ENCODE measurements at regions not wholly inside any gene's neighbourhood (a gene's known extent, or its start where the extent isn't known, plus 50 kb on each side); places are given as distances from the start of the nearest gene placed in this dataset.

- TF ChIP-seq CTCF (IDR thresholded peaks at IDR 0.05; ENCODE audit: insufficient read depth, low read length): no peak
- no peak for DNase-seq (ENCODE audit: low read depth)
- H3K4me3 ChIP-seq (ENCODE audit: low read depth, low read length): no peak overlapping the region
Observed at GRCh38 chr18:30057398-30057797, 985.1 kb downstream of the DSC3 start.

- H3K4me3 ChIP-seq (ENCODE audit: low read depth, low read length): no peak overlapping the region
- no peak for TF ChIP-seq CTCF (IDR thresholded peaks at IDR 0.05; ENCODE audit: insufficient read depth, low read length)
- DNase-seq (ENCODE audit: low read depth): no peak
Observed at GRCh38 chr18:30056528-30056927, 986.0 kb downstream of the DSC3 start.

GRCh38 chr18:30044496-30044895, 998.0 kb downstream of the DSC3 start:
- no peak for DNase-seq (ENCODE audit: low read depth)
- TF ChIP-seq CTCF (IDR thresholded peaks at IDR 0.05; ENCODE audit: insufficient read depth, low read length): no peak
- no peak overlapping the region for H3K4me3 ChIP-seq (ENCODE audit: low read depth, low read length)

GRCh38 chr18:30039201-30039600, 1003.3 kb downstream of the DSC3 start:
- TF ChIP-seq CTCF (IDR thresholded peaks at IDR 0.05; ENCODE audit: insufficient read depth, low read length): no peak
- DNase-seq (ENCODE audit: low read depth): no peak
- no peak overlapping the region for H3K4me3 ChIP-seq (ENCODE audit: low read depth, low read length)

- no peak for TF ChIP-seq CTCF (IDR thresholded peaks at IDR 0.05; ENCODE audit: insufficient read depth, low read length)
- H3K4me3 ChIP-seq (ENCODE audit: low read depth, low read length): no peak overlapping the region
- no peak for DNase-seq (ENCODE audit: low read depth)
Observed at GRCh38 chr18:30034818-30035217, 1007.7 kb downstream of the DSC3 start.

GRCh38 chr18:30016179-30016578, 1026.4 kb downstream of the DSC3 start:
- no peak for TF ChIP-seq CTCF (IDR thresholded peaks at IDR 0.05; ENCODE audit: insufficient read depth, low read length)
- DNase-seq (ENCODE audit: low read depth): no peak

GRCh38 chr18:30004965-30005364, 1037.6 kb downstream of the DSC3 start:
- TF ChIP-seq CTCF (IDR thresholded peaks at IDR 0.05; ENCODE audit: insufficient read depth, low read length): no peak
- no peak for DNase-seq (ENCODE audit: low read depth)

More at GRCh38 chr18:30016179-30016578, 1026.4 kb downstream of the DSC3 start:
- H3K4me3 ChIP-seq (ENCODE audit: low read depth, low read length): no peak overlapping the region

More at GRCh38 chr18:30004965-30005364, 1037.6 kb downstream of the DSC3 start:
- no peak overlapping the region for H3K4me3 ChIP-seq (ENCODE audit: low read depth, low read length)
